Fibroblast of peridontal ligament (primary cell): ENCODE measurements at regions not wholly inside any gene's neighbourhood (a gene's known extent, or its start where the extent isn't known, plus 50 kb on each side); places are given as distances from the start of the nearest gene placed in this dataset.

Source experiments
- DNase-seq: peaks from one replicate; pipeline ENCODE4 v3.0.0-alpha.2; 2010; ENCODE audit errors: extremely low read depth

GRCh38 chr4:125801924-125802323 is 487.2 kb downstream of the FAT4 start:
- no peak for DNase-seq

DNA sequence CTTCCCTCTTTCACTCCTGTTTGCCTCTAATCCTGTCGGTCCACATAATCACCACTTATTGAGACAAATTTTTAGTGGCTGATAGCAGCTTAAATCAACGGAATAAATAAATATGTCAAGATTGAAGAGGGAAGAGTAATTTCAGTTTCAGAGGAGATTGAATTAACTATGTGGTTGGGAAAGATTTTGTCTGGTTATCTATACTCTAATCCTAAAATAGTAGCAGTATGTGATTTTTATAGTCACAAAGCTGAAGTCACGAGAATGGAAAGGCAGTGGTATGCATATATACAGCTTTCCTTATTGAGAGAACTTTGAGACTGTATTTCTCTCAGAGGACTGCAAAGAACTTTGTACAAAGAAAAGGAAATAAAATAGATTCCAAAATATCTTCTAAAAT is 493.3 kb downstream of the FAT4 start:
- DNase-seq = no peak

DNA sequence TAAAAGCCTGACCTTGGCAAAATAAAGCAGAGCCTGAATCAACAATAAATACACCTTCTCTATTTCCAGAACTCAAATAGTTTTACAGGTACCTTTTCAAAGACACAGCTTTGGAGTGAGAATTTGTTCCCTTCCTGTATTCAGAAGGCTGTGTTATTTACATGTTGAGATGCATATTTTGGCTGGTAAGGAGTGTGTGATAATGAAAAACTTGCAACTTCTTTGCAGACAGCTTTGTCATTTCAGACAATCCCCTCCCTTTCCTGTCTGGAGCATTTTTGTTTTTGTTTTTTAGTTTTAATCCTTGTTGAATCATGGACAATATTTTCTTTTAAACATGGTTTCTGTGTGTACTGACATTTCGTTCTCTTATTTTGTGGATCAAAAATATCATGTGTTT is 493.8 kb downstream of the FAT4 start:
- no peak for DNase-seq

DNA sequence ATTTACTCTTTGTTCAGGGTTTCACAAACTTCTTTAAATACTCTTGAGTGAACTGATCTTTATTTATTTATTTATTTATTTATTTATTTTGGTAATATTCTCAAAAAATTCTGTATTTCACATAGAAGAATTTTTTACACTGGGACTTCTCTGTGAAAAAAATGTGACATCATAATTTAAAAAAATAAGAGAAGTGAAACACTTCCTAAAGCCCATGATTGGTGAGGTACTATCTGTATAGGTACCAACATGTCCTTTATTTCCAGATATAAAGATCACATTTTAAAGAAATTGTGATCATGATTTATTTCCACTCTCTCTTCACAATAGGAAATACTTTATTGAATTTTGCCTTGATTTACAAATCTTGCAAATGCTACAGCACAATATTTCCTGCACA is 497.1 kb downstream of the FAT4 start:
- DNase-seq = no peak

DNA sequence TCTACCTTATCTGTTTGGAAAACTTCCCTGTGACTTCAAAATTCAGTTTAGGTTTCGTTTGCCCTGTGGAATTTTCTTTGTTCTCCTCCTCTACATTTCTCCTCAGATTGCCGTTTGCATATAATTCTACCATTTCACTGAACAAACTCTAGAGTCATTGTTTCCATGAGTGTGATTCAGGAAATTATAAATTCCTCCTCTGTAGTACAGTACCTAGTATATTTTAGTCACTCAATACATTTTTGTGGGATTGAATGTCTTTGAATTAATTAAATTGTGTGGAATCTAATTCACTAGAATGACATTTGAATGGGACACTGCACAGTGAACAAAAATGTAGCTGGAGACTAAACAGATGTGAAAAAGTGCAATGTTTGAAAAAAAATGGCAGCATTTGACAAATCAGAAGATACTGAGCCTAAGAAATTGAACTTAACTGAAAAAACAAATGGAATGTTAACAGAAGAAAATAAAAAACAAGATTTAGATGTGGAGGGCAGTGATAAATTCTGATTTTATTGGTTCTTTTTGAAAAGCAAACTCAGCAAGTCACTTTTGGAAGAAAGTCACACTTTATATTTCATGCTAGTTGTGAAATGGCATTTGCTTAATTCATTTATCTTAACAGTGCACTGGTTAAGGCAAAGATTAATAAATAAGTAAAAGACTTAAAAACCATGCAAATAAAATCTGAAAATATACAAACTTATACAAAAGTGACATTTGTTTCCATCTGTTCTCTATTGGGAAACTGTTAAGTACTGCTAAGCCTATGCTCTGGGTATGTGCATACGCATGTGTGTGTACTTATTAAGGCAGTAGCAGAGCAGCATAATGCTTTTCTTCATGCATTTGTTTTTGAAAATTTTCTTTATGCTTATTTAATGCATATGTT is 512.3 kb downstream of the FAT4 start:
- DNase-seq = no peak

DNA sequence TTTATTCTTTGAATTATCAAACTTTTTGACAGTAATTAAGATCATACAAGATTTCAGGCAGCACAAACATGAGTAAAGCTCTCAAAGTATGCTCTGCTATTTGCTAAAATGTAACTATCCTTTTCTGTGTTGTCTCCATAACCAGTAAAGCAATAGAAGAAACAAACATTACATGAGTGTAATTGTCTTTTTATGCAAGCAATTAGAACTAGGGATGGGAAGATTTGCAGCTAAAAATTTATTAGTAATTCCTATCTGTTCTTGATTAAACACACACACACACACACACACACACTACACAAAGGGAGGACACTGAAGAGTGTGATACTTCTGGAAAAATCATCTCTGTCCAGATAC is 512.9 kb downstream of the FAT4 start:
- DNase-seq = no peak

- no peak for DNase-seq
Measured at GRCh38 chr4:125828346-125828745, 513.6 kb downstream of the FAT4 start.

DNA sequence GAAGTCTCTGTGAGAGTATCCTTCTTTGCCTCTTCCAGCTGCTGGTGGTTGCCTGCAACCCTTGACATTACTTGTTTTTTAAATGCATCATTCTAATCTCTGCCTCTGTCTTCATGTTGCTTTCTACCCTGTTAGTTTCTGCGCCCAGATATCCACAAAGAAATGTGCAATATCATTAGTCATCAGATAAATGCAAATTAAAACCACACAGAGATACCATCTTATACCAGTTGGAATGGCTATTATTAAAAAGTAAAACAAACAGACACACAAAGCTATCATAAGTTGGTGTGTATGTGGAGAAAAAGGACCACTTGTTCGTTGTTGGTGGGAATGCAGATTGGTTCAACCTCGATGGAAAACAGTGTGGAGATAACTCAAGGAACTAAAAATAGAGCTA is 517.4 kb downstream of the FAT4 start:
- no peak for DNase-seq

DNA sequence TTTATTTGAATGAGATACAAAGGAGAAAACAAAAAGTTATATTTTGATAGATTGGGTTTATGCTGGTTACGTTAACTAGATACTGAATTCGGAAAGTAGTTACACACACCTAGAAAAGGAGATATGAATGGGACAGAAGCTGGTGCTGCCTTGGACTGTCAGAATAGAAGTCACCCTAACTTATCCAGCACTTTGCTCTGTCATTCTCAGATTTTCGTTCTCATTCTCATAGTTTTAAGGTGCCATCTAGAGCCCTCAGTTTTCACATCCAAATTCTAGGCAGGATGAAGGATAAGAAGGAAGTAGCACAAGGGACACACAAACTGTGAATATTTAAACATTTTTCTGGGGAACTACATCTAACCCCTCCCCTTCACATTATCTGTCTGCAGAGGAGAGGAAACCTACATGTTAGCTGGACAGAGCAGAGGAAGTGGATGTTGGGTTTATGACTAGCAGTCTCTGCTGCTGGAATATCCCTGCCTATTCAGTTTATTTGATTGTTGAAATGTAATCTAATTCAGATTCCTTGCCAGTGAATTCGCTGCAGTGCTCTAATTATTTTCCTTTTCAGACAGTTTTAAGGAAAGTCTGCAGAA is 521.9 kb downstream of the FAT4 start:
- DNase-seq = peak; percentile 12

DNA sequence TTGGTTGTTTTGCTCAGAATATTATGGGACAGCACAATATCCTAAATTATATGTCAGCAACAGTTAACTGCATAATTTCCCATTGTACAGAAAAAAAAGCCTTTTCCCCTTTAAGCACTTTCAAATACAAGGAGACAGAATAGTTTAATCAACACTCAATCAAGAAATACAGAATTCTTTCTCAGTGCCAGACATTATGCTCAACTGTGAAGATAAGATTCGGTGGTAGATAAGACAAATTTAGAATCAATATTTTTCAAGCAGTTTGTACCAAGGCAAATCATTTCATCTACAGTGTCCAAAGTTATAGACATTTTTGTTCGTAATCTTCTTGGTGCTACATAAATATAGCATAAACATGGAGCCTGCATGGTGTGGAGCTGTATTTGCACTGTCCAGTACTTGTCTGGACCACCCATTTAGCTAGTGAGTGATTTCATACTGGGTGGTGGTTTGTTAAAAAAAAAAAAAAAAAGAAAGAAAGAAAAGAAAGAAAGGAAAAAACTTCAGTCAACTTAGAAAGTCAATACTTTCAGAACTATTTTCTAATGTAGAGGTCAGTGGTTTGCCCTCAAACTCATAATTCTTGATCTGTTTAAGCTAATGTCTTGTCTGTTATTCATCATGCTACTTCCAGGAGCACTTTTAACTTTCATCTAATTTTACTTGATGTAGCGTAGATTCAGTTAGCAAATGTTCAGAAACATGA is 522.9 kb downstream of the FAT4 start:
- DNase-seq = no peak

DNA sequence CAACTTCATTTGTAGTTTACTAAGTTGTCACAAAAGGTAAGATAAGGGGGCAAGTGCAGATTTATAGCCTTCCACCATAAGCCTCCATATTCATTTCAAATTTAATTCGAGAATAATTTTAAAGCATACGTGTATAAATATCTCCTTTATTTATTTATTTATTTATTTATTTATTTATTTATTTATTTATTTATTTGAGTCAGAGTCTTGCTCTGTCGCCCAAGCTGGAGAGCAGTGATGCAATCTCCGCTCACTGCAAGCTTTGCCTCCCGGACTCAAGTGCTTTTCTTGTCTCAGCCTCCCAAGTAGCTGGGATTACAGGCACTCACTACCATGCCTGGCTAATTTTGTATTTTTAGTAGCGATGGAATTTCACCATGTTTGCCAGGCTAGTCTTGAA is 523.4 kb downstream of the FAT4 start:
- no peak for DNase-seq

DNA sequence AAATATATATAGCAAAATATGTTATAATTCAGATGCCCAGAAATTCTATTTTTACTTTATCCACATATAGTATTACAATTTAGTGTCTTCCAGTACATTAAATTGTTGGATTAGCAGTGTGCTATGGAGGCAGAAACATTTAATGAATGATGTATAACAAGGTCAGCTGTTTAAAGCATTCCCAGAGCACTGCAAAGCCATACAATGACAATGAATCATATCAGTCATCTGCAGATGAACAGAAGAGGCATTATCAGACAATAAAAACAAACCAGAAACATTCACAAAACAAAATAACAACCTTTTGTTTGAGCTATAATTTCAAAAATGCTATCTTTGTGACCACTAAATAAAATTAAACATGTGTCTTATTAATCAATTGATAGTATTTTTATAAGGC is 524.2 kb downstream of the FAT4 start:
- DNase-seq = no peak

DNA sequence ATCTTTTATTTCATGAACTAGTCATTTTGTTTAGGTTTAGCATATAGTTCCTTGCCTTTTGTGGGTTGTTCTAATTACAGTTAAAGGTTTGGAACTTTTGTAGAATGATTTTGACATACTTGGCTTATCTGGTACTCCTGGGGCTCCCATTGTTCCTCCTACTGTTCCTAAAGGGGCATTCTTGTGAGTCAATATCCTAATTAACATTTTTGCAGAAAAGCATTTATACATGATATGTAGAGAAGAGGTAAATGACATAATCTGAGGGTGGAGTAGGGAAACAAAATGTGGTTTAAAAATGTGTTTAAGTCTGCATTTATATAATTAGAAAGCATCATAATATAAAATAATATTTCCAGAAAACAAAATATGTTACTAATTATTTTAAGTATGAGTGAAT is 529.2 kb downstream of the FAT4 start:
- no peak for DNase-seq

- no peak for DNase-seq
Measured at GRCh38 chr4:125847518-125847917, 532.8 kb downstream of the FAT4 start.

GRCh38 chr4:125849869-125850268 is 535.1 kb downstream of the FAT4 start:
- peak; percentile 89 for DNase-seq

- peak; percentile 97 for DNase-seq
Measured at GRCh38 chr4:125891597-125892258, 577.0 kb downstream of the FAT4 start.

DNA sequence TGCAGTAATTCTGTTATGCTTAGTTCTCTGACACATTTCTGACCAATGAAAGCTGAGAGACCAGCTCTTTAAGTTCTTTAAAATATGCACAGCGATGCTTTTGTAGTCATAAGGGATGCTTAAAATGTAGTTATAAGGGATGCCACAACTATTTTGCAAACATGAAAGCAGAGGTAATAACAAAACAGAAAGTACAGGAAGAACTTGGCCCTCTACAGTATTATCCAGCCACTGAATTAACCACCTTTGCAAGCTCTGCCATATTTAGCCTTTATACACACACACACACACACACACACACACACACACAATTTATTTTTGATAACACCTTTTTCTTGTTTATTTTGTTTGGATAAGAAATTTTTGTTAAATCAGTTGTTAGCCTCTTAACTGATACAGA is 590.0 kb downstream of the FAT4 start:
- DNase-seq = no peak

GRCh38 chr4:125911058-125911457 is 596.3 kb downstream of the FAT4 start:
- no peak for DNase-seq

- DNase-seq = no peak
Measured at GRCh38 chr4:125911481-125911880, 596.7 kb downstream of the FAT4 start.

GRCh38 chr4:125917559-125917958 is 602.8 kb downstream of the FAT4 start:
- no peak for DNase-seq

DNA sequence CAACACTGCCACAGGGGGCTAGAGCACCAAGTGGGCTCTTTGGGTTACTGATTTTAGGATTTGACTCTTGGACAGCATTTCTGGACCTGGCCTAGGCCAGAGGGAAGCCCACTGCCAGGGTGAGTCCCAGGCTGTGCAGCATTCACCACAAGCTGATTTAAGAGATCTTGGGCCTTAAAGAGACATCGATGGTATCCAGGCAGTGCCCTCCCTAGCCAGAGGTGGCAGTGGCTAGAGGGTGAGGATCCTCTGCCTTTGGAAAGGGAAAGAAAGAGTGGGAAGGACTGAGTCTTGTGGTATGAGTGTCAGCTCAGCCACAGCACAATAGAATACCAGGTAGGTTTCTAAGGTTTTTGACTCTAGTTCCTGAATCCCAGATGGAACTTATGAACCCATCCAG is 613.9 kb downstream of the FAT4 start:
- DNase-seq = no peak

DNA sequence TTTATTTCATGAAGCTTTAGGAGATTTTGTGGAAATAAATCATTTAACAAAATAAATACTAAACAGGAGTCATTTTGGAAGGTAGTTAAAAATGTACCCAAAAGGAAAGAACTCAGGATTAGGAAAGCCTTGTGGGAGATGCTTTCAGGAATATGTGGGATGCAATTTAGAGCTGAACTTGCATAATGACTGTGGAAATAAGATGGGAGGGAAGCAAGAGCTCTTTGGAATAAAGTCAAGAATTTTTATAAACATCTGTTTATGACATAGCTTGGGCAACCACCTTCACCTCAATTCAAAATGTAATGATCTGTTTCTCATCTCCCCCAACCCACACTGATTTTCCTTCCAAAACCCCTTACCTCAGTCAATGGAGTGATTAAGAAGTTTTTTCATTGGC is 623.8 kb downstream of the FAT4 start:
- peak; percentile 39 for DNase-seq
